ENCODE measurements at regions not wholly inside any gene's neighbourhood (a gene's known extent, or its start where the extent isn't known, plus 50 kb on each side); places are given as distances from the start of the nearest gene placed in this dataset.
"Not testable (repeated sequence)": the region's sequence is repeated elsewhere in the genome, so short reads cannot be mapped to it uniquely, and the experiment has no call there.

GRCh38 chrX:63285375-63285774 is 65.8 kb downstream of the SPIN4 start:
- Mint-ChIP-seq H3K4me3 (no peak overlapping the region), H3K27ac (no peak overlapping the region), H3K36me3 (no peaks in the 10 kb centered on the region), H3K4me1 (no peaks in the 10 kb centered on the region), H3K27me3 (no peaks in the 10 kb centered on the region), H3K9me3 (peaks cover 3 to 7% of the 10 kb centered on the region in 2 donors)
- DNase-seq = no peak
- no peak for ATAC-seq (replicated peaks)

DNA sequence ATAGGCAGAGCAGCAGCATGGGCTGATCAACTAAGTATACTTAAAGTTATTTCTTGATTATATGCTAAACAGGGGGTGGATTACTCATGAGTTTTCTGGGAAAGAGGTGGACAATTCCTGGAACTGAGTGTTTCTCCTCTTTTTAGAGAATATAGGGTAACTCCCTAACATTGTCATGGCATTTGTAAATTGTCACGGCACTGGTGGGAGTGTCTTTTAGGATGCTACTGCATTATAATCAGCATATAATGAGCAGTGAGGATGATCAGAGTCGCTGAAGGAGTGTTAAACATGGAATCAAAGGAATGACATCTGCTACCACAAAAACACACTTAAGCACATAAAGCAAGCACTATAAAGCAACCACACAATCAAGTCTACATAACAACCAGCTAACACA is 66.5 kb downstream of the SPIN4 start:
- ATAC-seq (replicated peaks) = no peak
- no peak for DNase-seq
- Mint-ChIP-seq H3K36me3 (no peaks in the 10 kb centered on the region), H3K27me3 (no peaks in the 10 kb centered on the region), H3K27ac (no peak overlapping the region), H3K4me3 (no peak overlapping the region), H3K4me1 (no peaks in the 10 kb centered on the region), H3K9me3 (peaks cover 3 to 7% of the 10 kb centered on the region in 2 donors)

- no peaks in the 10 kb centered on the region for H3K36me3 Mint-ChIP-seq
- ATAC-seq (replicated peaks) = peak in 1 of 2 donors; percentile 25
Observed at GRCh38 chrX:63283348-63283747, 67.8 kb downstream of the SPIN4 start.

GRCh38 chrX:63282828-63283227 is 68.3 kb downstream of the SPIN4 start:
- Mint-ChIP-seq H3K27me3 (no peaks in the 10 kb centered on the region), H3K4me1 (no peaks in the 10 kb centered on the region), H3K9me3 (peaks cover 3 to 5% of the 10 kb centered on the region in 2 donors)

More at GRCh38 chrX:63283348-63283747, 67.8 kb downstream of the SPIN4 start:
- Mint-ChIP-seq H3K9me3 (peaks cover 3 to 5% of the 10 kb centered on the region in 2 donors), H3K27ac (no peak overlapping the region), H3K27me3 (no peaks in the 10 kb centered on the region), H3K4me3 (no peak overlapping the region), H3K4me1 (no peaks in the 10 kb centered on the region)
- DNase-seq = no peak

GRCh38 chrX:63282077-63282476 is 69.1 kb downstream of the SPIN4 start:
- Mint-ChIP-seq H3K4me1 (no peaks in the 10 kb centered on the region), H3K27ac (no peak overlapping the region), H3K36me3 (no peaks in the 10 kb centered on the region), H3K27me3 (no peaks in the 10 kb centered on the region), H3K4me3 (no peak overlapping the region), H3K9me3 (peaks cover 3% of the 10 kb centered on the region in 2 donors)
- ATAC-seq (replicated peaks) = no peak
- no peak for DNase-seq

More at GRCh38 chrX:63282828-63283227, 68.3 kb downstream of the SPIN4 start:
- Mint-ChIP-seq H3K4me3 (no peak overlapping the region), H3K27ac (no peak overlapping the region), H3K36me3 (no peaks in the 10 kb centered on the region)
- DNase-seq (no peak), ATAC-seq (replicated peaks) (no peak)

DNA sequence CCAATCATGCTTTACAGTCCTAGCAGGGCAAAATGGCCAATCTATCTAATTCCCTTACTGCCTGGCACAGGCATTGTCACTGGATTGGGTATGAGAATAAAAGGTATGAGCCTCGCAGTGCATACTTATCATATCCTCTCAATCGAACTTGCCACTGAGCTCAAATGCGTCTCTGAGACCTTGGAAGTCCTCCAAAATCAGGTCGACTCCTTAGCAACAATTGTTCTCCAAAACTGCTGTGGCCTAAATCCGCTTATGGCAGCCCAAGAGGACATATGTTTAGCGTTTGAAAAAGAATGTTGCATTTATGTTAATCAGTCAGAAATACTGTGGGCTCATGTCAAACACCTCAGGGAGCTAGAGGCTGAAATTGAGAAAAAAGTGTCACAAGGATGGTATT is 69.7 kb downstream of the SPIN4 start:
- no peak overlapping the region for H3K27ac Mint-ChIP-seq
- H3K4me3 Mint-ChIP-seq = no peak overlapping the region
- no peaks in the 10 kb centered on the region for H3K4me1 Mint-ChIP-seq
- no peak for DNase-seq
- H3K27me3 Mint-ChIP-seq = no peaks in the 10 kb centered on the region
- no peaks in the 10 kb centered on the region for H3K36me3 Mint-ChIP-seq
- H3K9me3 Mint-ChIP-seq = peaks cover 3% of the 10 kb centered on the region in 2 donors
- no peak for ATAC-seq (replicated peaks)

DNA sequence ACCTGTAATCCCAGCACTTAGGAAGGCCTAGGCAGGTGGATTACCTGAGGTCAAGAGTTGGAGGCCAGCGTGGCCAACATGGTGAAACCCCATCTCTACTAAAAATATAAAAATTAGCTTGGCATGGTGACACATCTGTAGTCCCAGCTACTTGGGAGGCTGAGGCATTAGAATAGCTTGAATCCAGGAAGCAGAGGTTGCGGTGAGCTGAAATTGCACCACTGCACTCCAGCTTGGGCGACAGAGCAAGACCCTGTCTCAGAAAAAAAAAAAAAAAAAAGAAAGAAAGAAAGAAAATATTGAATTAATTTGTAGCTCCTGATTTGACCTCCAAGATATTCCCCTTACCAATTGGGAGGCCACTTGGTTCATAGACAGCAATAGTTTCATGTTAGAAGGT is 73.7 kb downstream of the SPIN4 start:
- H3K27ac Mint-ChIP-seq; H3K9me3 Mint-ChIP-seq; H3K27me3 Mint-ChIP-seq; H3K4me3 Mint-ChIP-seq; H3K36me3 Mint-ChIP-seq; ATAC-seq (replicated peaks); DNase-seq; H3K4me1 Mint-ChIP-seq: not testable (repeated sequence)

GRCh38 chrX:63275127-63275526 is 76.0 kb downstream of the SPIN4 start:
- ATAC-seq (replicated peaks) (no peak), DNase-seq (peak; percentile 4)
- Mint-ChIP-seq H3K27me3 (no peaks in the 10 kb centered on the region), H3K36me3 (no peaks in the 10 kb centered on the region), H3K27ac (no peak overlapping the region), H3K4me1 (no peaks in the 10 kb centered on the region), H3K4me3 (no peak overlapping the region), H3K9me3 (no peaks in the 10 kb centered on the region)

DNA sequence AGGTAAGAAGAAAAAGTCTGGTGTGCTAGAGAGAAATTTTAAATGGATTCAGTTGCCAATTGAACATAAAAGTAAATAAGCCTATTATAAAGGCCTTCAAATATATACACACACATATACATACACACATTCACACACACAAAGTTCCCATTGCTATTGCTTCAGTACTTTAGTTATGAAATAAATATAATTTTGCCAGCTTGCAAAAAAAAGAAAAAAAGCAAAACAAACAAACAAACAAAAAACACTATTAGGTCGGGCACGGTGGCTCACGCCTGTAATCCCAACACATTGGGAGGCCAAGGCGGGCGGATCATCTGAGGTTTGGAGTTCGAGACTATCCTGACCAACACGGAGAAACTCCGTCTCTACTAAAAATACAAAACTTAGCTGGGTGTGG is 80.3 kb downstream of the SPIN4 start:
- no peak for ATAC-seq (replicated peaks)
- H3K36me3 Mint-ChIP-seq = no peaks in the 10 kb centered on the region
- no peaks in the 10 kb centered on the region for H3K27me3 Mint-ChIP-seq
- H3K27ac Mint-ChIP-seq = no peak overlapping the region
- DNase-seq = no peak
- H3K9me3 Mint-ChIP-seq = no peaks in the 10 kb centered on the region
- no peak overlapping the region for H3K4me3 Mint-ChIP-seq
- no peaks in the 10 kb centered on the region for H3K4me1 Mint-ChIP-seq

DNA sequence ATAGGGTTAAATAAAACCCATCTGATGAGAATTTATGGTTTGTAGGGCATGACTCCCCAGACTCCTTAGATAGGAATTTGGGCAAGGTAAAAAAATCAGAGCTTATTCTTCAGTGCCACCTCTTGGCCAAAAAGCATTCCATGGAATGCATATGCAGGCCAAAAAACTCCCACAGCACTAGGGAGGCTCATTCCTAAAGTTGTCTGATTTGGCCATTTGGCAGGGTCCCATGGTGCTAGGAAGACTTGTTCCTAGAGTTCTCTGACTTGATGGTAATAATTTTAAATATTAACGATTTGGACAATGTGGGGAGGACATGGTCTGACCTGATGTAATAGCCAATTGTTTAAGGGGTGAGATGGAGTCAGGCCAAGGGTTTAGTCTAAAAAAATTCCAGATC is 93.0 kb downstream of the SPIN4 start:
- DNase-seq (no peak), ATAC-seq (replicated peaks) (no peak)
- no peak overlapping the region for H3K27ac Mint-ChIP-seq
- H3K9me3 Mint-ChIP-seq = peaks cover 0 to 2% of the 10 kb centered on the region in 2 donors
- no peaks in the 10 kb centered on the region for H3K4me1 Mint-ChIP-seq
- H3K4me3 Mint-ChIP-seq = no peak overlapping the region
- no peaks in the 10 kb centered on the region for H3K36me3 Mint-ChIP-seq
- no peaks in the 10 kb centered on the region for H3K27me3 Mint-ChIP-seq

GRCh38 chrX:63250253-63250868 is 100.8 kb downstream of the SPIN4 start:
- Mint-ChIP-seq H3K27me3 (peaks cover 0 to 4% of the 10 kb centered on the region in 2 donors), H3K9me3 (no peaks in the 10 kb centered on the region), H3K27ac (no peak overlapping the region), H3K36me3 (no peaks in the 10 kb centered on the region), H3K4me3 (no peak overlapping the region), H3K4me1 (peaks cover 0 to 5% of the 10 kb centered on the region in 2 donors)
- DNase-seq = peak; percentile 45
- peak; percentile 94 to 100 for ATAC-seq (replicated peaks)

DNA sequence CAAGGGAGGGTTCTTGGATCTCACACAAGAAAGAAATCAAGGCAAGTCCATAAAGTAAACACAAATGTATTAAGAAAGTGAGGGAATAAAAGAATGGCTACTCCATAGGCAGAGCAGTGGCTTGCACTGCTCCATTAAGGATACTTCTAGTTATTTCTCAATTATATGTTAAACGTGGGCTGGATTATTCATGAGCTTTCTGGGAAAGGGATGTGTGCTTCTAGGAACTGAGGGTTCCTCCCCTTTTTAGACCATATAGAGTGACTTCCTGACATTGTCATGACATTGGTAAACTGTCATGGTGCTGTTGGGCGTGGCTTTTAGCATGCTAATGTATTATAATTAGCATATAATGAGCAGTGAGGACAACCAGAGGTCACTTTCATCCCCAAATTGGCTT is 108.4 kb downstream of the SPIN4 start:
- not testable (repeated sequence) for H3K9me3 Mint-ChIP-seq; H3K27ac Mint-ChIP-seq; H3K36me3 Mint-ChIP-seq; ATAC-seq (replicated peaks); H3K27me3 Mint-ChIP-seq; DNase-seq; H3K4me1 Mint-ChIP-seq; H3K4me3 Mint-ChIP-seq

GRCh38 chrX:63235963-63236362 is 115.2 kb downstream of the SPIN4 start:
- not testable (repeated sequence) for ATAC-seq (replicated peaks); H3K27me3 Mint-ChIP-seq; H3K9me3 Mint-ChIP-seq; H3K27ac Mint-ChIP-seq; H3K36me3 Mint-ChIP-seq; H3K4me1 Mint-ChIP-seq; DNase-seq; H3K4me3 Mint-ChIP-seq

DNA sequence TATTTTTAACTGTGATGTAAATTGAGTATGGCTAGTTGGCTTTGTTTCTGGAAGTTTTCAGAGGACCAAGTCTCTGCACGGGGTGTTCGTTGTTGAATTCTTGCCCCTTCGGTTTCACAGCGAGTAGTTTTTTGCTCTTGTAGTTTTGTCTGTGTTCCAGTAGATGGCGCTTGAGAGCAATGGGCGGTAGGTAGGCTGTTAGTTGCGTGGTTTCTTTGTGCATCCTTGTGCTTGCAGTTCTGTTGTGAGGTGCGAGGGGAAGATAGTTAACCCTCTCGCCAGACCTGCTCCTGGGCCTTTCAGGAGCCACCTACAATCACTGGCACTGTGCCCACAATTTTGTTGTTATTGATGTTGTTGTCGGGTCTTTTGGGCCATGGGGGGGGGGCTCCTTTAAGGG is 118.1 kb downstream of the SPIN4 start:
- not testable (repeated sequence) for H3K4me1 Mint-ChIP-seq; ATAC-seq (replicated peaks); H3K27ac Mint-ChIP-seq

GRCh38 chrX:63218202-63218601 is 132.9 kb downstream of the SPIN4 start:
- not testable (repeated sequence) for H3K9me3 Mint-ChIP-seq; DNase-seq; H3K36me3 Mint-ChIP-seq; H3K4me3 Mint-ChIP-seq; H3K27ac Mint-ChIP-seq; H3K4me1 Mint-ChIP-seq; H3K27me3 Mint-ChIP-seq; ATAC-seq (replicated peaks)

More for the DNA sequence above, 118.1 kb downstream of the SPIN4 start:
- H3K36me3 Mint-ChIP-seq, H3K9me3 Mint-ChIP-seq, DNase-seq, H3K27me3 Mint-ChIP-seq, H3K4me3 Mint-ChIP-seq: not testable (repeated sequence)

DNA sequence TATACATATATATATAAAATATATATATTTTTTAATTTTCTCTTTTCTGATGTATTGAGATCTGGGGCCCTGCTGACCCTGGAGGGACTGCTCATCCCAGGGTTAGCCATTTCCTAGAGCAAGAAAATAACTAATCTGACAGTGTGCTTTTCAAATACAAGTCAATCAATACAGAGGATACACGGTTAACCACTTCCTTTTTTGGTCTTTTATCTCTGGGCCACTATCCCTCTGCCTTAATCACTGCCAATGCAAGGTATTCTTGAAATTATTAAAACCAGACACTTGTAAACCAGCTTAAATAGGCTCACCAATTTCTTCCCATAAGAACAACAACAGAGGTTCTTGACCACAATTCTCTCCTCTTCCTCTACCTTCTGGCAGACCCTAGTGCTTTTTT is 133.6 kb downstream of the SPIN4 start:
- DNase-seq; ATAC-seq (replicated peaks); H3K9me3 Mint-ChIP-seq; H3K27ac Mint-ChIP-seq; H3K4me3 Mint-ChIP-seq; H3K27me3 Mint-ChIP-seq; H3K36me3 Mint-ChIP-seq; H3K4me1 Mint-ChIP-seq: not testable (repeated sequence)

All from stimulated activated naive B cell treated with anti-CD40 and anti-IgM and Interleukin-4, amounts not matched to agents 10 μg/mL and 1 μg/mL and 100 μg/mL, for 72 hours (primary cell).